ENCODE measurements at regions not wholly inside any gene's neighbourhood (a gene's known extent, or its start where the extent isn't known, plus 50 kb on each side); places are given as distances from the start of the nearest gene placed in this dataset.

DNA sequence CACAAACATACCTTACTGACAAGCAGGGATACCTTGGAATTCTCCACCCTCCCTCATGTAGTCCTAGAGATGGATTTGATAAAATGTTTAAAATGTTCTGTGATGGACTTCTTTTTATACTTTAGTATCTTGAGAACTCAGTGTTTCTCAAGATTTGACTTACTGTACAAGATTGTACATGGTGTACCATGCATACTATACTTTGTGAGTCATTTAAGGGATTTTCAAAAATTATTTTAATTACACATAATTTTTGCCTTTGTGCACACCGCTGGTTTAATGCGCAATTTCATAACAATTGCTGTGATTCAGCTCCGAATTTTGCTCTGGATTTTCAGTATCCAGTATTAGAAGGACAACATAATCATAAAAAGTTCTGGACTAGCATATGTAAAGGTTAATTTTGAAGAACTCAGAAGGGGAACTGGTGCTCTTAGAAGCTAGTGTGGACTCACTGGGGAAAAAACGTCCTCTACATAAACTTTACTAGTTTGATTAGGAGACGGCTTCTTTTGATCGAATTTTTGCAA is 78.6 kb upstream of the ACSL3 start:
- no peak for DNase-seq
- ChIA-PET POLR2A (no interaction called here), CTCF (interaction anchor here (0.7 kb wide), 1 partner anchor 92 kb away, joined by 3 read pairs; no protein-coding TSS in a partner anchor)
- intact Hi-C loops (cut with micrococcal nuclease) = no loop called here
- Mint-ChIP-seq H3K4me1 (ENCODE audit: low read depth) (no peaks in the 10 kb centered on the region), H3K27ac (no peak overlapping the region), H3K27me3 (peaks cover 4% of the 10 kb centered on the region), H3K4me3 (no peak overlapping the region), H3K36me3 (no peaks in the 10 kb centered on the region), H3K9me3 (no peaks in the 10 kb centered on the region)

DNA sequence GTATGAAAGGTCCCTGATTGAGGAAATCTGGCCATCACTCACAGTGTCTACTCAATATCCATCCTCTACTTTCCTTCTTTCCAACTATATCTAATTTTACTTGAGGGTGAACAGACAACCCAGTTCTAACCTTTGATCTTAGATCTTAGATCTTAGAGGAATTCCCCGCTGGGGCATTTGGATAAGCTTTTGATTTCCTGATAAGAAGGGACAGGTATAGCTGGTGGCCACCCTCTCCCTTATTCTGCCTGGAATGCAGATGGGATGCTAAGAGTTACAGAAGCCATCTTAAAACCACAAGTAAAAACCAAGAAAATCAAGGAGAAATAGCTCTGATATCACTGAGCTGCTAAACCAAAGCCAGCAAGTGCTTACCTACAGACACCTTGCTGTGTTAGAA is 77.2 kb upstream of the ACSL3 start:
- Mint-ChIP-seq H3K27me3 (peaks cover 4% of the 10 kb centered on the region), H3K4me3 (no peak overlapping the region), H3K9me3 (no peaks in the 10 kb centered on the region), H3K36me3 (no peaks in the 10 kb centered on the region), H3K27ac (no peak overlapping the region), H3K4me1 (ENCODE audit: low read depth) (no peaks in the 10 kb centered on the region)
- intact Hi-C loops (cut with micrococcal nuclease) = no loop called here
- ChIA-PET CTCF (no interaction called here), POLR2A (no interaction called here)
- no peak for DNase-seq

DNA sequence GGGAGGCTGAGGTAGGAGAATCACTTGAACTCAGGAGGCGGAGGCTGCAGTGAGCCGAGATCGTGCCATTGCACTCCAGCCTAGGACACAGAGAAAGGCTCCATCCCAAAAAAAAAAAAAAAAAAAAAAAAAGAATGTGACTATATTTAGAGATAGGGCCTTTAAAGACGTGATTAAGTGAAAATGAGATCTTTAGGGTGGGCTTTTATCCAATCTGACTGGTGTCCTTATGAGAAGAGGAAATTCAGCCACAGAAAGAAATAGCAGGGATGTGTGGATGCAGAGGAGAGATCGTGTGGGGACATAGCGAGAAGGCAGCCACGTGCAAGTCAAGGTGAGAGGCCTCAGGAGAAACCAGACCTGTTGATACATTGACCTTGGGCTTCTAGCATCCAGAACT is 69.9 kb upstream of the ACSL3 start:
- intact Hi-C loops (cut with micrococcal nuclease) = loop anchor here (10.0 kb wide), 1 partner anchor 1234 kb away; no protein-coding TSS in a partner anchor
- CTCF ChIA-PET = no interaction called here
- no peaks in the 10 kb centered on the region for H3K27me3 Mint-ChIP-seq
- no peak overlapping the region for H3K27ac Mint-ChIP-seq
- POLR2A ChIA-PET = interaction anchor here (0.6 kb wide), 1 partner anchor 61 kb away, joined by 4 read pairs; no protein-coding TSS in a partner anchor
- DNase-seq = no peak
- H3K9me3 Mint-ChIP-seq = no peaks in the 10 kb centered on the region
- no peak overlapping the region for H3K4me3 Mint-ChIP-seq
- H3K36me3 Mint-ChIP-seq = no peaks in the 10 kb centered on the region
- H3K4me1 Mint-ChIP-seq (ENCODE audit: low read depth) = peaks cover 12% of the 10 kb centered on the region

DNA sequence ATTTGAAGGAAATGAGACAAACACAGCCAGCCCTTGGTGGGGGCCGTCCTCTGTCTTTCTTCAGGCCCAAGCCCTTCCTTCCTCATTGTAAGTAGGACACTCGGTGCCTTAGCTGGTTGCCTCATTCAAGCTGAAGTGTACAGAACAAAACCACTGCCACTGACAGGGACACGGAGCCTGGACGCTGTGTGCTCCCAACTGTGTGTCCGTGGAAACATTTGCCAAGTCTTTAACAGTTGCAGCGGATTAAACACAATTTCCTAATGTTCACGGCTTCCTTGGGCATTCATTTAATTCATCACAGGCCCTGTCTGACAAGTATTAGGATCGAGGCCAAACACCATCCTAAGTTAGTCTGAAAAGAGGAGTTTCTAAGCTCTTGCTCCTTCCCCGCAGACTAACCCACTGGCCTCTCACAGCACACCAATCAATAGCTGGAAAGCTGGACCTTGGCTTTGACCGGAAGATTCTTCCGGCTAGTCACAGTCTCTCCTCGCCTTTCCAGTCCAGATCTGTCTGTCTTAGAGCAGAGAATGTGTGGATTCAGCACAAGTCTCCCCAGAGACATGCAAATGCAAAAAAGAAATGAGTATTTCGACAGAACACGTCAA is 68.7 kb upstream of the ACSL3 start:
- intact Hi-C loops (cut with micrococcal nuclease) = loop anchor here (10.0 kb wide), 1 partner anchor 1233 kb away; no protein-coding TSS in a partner anchor
- Mint-ChIP-seq H3K4me1 (ENCODE audit: low read depth) (peaks cover 12% of the 10 kb centered on the region), H3K9me3 (no peaks in the 10 kb centered on the region), H3K4me3 (no peak overlapping the region), H3K27me3 (no peaks in the 10 kb centered on the region), H3K27ac (no peak overlapping the region), H3K36me3 (no peaks in the 10 kb centered on the region)
- DNase-seq = no peak
- POLR2A ChIA-PET = no interaction called here
- CTCF ChIA-PET = no interaction called here

DNA sequence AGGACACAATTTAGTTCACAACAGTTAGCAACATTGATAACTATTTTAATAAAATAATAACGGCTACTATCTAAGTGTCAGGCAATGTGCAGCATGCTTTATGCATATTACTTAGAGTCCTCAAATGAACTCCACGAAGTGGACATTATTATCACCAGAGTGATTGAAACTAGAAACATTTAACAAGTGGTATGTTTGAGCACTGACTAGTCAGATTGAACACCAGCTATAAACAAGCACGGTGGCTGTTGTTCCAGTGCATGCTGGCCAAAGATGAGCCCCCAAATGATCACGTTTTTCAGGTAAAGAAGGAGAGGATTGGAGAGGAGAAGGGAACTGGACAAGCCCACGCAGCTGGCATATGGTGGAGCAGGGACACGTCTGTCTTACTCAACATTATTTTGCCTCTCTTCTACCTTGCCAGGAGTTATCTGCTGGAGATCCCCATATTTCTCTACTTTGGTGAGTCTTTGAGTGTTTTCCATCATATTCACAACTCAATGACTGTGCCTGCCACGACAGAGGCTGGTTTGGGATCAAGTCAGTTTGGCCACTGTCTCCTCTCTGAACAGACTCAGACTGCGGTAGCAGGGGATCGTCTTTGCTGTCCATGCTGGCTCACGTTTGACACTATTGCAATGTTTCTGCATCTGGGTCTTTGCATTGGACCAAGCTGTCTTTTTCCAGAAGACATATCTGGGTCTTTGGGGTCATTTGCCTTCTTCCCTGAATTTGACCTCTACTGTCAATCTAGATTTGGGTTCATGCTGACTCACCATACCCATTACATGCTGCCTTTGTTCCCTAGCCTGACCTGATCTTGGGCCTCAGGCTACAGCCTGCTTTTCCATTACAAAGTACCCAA is 66.0 kb upstream of the ACSL3 start:
- peaks cover 3% of the 10 kb centered on the region for H3K4me1 Mint-ChIP-seq (ENCODE audit: low read depth)
- POLR2A ChIA-PET = no interaction called here
- DNase-seq = no peak
- intact Hi-C loops (cut with micrococcal nuclease) = loop anchor here (10.0 kb wide), 1 partner anchor 1230 kb away; no protein-coding TSS in a partner anchor
- no peak overlapping the region for H3K27ac Mint-ChIP-seq
- H3K36me3 Mint-ChIP-seq = no peaks in the 10 kb centered on the region
- H3K4me3 Mint-ChIP-seq = no peak overlapping the region
- CTCF ChIA-PET = no interaction called here
- peaks cover 3% of the 10 kb centered on the region for H3K27me3 Mint-ChIP-seq
- H3K9me3 Mint-ChIP-seq = no peaks in the 10 kb centered on the region

DNA sequence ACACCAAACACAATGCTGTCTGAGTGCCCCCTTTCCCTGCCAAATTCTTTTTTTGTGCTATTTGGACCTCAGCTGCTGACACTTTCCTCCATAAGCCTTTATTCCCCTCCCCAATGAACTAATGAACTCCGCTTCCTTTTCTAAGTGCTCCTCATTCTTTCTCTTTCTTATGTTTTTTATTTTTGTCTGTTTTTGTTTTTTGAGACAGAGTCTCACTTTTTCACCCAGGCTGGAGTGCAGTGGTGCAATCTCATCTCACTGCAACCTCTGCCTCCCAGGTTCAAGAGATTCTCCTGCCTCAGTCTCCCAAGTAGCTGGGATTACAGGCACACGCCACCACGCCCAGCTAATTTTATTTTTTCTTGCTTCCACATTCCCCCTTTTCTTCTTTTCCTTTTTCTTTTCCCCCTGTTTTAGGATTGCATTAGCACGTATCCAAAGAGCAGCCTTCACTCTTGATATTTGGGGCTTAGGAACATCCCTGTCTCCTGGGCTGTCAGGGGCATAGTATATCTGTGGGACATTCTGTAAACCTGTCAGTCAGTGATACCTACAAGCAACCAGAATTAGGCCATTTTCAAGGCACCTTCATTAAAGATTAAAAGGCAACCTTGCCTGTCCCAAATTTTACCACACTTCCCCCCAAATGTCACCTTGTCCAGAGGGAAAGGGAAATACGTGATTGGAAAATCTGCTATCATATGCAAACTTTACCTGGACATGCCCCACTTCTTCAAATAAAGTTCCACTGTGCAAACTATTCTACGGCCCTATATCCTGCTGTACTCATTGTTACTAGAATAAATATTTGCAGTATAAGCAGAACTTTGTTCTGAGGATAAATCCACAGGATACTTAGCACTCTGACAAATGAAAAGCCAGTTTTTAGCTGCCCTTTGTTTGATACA is 65.1 kb upstream of the ACSL3 start:
- ChIA-PET POLR2A (no interaction called here), CTCF (interaction anchor here (1.8 kb wide), 1 partner anchor 66 kb away, joined by 5 read pairs; no protein-coding TSS in a partner anchor)
- H3K27ac Mint-ChIP-seq = no peak overlapping the region
- no peaks in the 10 kb centered on the region for H3K9me3 Mint-ChIP-seq
- H3K4me1 Mint-ChIP-seq (ENCODE audit: low read depth) = peaks cover 2% of the 10 kb centered on the region
- no peaks in the 10 kb centered on the region for H3K36me3 Mint-ChIP-seq
- no peak for DNase-seq
- H3K4me3 Mint-ChIP-seq = no peak overlapping the region
- H3K27me3 Mint-ChIP-seq = peaks cover 4% of the 10 kb centered on the region
- intact Hi-C loops (cut with micrococcal nuclease) = loop anchor here (10.0 kb wide), 1 partner anchor 1229 kb away; no protein-coding TSS in a partner anchor

DNA sequence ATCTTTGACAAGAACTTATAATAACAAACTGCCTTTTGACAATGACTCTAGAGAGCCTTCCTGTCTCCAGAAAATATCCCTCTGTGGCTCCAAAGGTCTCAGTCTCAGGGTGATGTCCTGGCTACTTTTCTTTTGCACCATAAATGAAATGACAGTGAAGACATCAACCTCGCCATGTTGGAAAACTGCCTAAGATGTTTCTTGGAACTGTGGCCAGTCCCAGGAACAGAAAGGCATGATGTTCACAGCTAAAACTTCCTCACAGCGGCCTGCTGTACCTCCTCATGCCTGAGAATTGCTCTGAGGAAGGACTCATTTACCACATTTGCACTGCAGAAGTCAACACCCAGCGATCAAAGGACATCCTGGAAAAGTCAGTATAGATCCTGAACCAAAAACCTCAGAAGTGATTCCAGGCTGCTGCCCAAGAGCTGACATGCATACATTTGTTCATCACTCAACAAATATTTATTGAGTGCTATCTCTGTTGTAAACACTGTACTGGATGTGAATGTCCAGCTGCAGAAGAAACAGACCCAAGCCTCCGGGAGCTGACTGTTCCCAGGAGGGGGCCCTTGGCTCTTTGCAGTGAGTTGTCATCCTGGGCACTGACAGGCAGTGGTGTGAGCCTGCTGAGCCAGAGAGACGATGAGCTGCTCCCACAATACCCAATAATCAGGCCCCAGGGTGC is 64.3 kb upstream of the ACSL3 start:
- H3K27me3 Mint-ChIP-seq = peaks cover 4% of the 10 kb centered on the region
- ChIA-PET CTCF (interaction anchor here (0.9 to 1.8 kb wide), 4 partner anchors 65 to 109 kb away, joined by 3 to 5 read pairs (median 3); no protein-coding TSS in a partner anchor), POLR2A (interaction anchor here (0.7 kb wide), 1 partner anchor 18 kb away, joined by 3 read pairs; no protein-coding TSS in a partner anchor)
- H3K27ac Mint-ChIP-seq = no peak overlapping the region
- peaks cover 2% of the 10 kb centered on the region for H3K4me1 Mint-ChIP-seq (ENCODE audit: low read depth)
- intact Hi-C loops (cut with micrococcal nuclease) = loop anchor here (1.0 to 10.0 kb wide), 2 partner anchors 107 to 1228 kb away; no protein-coding TSS in a partner anchor
- no peak for DNase-seq
- H3K4me3 Mint-ChIP-seq = no peak overlapping the region
- H3K36me3 Mint-ChIP-seq = no peaks in the 10 kb centered on the region
- H3K9me3 Mint-ChIP-seq = no peaks in the 10 kb centered on the region

DNA sequence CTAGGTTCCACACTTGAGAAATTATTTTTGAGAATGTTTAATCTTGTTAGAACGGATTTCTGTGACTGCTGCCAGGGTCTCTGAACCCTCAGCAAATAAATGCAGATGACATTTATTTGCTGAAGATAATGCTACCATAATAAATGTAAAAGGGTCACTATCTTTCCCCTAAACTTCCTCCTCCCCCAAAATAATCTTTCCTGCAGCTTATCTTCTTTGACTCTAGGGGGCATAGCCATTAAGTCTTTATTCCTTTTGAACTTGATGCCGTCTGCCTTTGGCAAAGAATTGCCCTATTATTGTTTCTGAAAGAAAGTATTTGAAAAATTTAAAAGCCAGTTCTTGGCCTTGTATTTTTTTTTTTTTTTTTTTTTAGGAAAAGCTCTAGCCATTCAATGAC is 63.6 kb upstream of the ACSL3 start:
- ChIA-PET CTCF (interaction anchor here (0.9 to 2.8 kb wide), 6 partner anchors 10 to 110 kb away, joined by 3 to 11 read pairs (median 4); no protein-coding TSS in a partner anchor), POLR2A (interaction anchor here (0.7 kb wide), 1 partner anchor 17 kb away, joined by 3 read pairs; no protein-coding TSS in a partner anchor)
- H3K27ac Mint-ChIP-seq = no peak overlapping the region
- intact Hi-C loops (cut with micrococcal nuclease) = loop anchor here (1.0 to 10.0 kb wide), 2 partner anchors 106 to 1228 kb away; no protein-coding TSS in a partner anchor
- H3K27me3 Mint-ChIP-seq = peaks cover 6% of the 10 kb centered on the region
- peaks cover 2% of the 10 kb centered on the region for H3K4me1 Mint-ChIP-seq (ENCODE audit: low read depth)
- no peak for DNase-seq
- H3K4me3 Mint-ChIP-seq = no peak overlapping the region
- H3K9me3 Mint-ChIP-seq = no peaks in the 10 kb centered on the region
- H3K36me3 Mint-ChIP-seq = no peaks in the 10 kb centered on the region

DNA sequence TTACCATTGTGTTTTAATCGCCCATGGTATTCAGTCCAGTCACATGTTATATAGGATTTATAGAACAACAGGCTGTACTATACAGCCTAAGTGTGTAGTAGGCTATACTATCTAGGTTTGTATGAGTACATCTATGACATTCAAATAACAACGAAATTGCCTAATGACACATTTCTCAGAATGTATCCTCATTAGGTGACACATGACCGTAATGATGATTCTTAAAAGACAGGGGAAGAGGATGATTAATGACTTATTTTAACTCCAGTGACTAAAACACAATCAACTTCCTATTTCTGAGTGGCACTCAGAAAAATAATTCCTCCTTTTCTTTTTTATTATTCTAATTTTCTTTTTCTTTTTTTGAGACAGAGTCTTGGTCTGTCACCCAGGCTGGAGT is 63.0 kb upstream of the ACSL3 start:
- Mint-ChIP-seq H3K27me3 (peaks cover 9% of the 10 kb centered on the region), H3K27ac (no peak overlapping the region)
- intact Hi-C loops (cut with micrococcal nuclease) = loop anchor here (1.0 to 10.0 kb wide), 3 partner anchors 15 to 1227 kb away; no protein-coding TSS in a partner anchor

DNA sequence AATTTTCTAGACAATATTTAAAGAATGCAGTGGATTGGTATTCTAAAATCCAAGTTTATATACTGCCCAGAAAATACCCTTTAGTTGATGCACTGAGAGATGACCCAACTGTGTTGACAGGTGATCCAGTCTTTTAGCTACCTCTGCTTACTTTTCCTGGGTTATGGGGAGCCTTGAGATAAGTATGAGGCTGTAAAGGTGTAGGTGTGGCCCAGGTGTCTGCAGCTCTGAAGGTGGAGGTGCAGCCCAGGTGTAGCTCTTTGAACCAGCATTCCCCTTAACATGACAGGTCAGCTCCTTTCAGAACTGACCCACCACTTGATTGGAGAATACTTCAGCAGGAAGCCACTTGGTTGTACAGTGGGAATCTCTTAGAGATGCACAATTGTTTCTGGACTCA is 62.3 kb upstream of the ACSL3 start:
- no peak for DNase-seq
- ChIA-PET POLR2A (interaction anchor here (1.5 kb wide), 1 partner anchor 14 kb away, joined by 4 read pairs; no protein-coding TSS in a partner anchor), CTCF (interaction anchor here (0.9 to 2.8 kb wide), 2 partner anchors 104 to 173 kb away, joined by 3 to 11 read pairs; no protein-coding TSS in a partner anchor)
- intact Hi-C loops (cut with micrococcal nuclease) = loop anchor here (1.0 to 10.0 kb wide), 2 partner anchors 15 to 1226 kb away; no protein-coding TSS in a partner anchor
- Mint-ChIP-seq H3K4me1 (ENCODE audit: low read depth) (peaks cover 2% of the 10 kb centered on the region), H3K27me3 (peaks cover 9% of the 10 kb centered on the region), H3K36me3 (no peaks in the 10 kb centered on the region), H3K9me3 (no peaks in the 10 kb centered on the region), H3K27ac (no peak overlapping the region), H3K4me3 (no peak overlapping the region)

More for the DNA sequence above, 63.0 kb upstream of the ACSL3 start:
- Mint-ChIP-seq H3K4me3 (no peak overlapping the region), H3K36me3 (no peaks in the 10 kb centered on the region), H3K9me3 (no peaks in the 10 kb centered on the region), H3K4me1 (ENCODE audit: low read depth) (peaks cover 2% of the 10 kb centered on the region)
- DNase-seq = no peak
- CTCF ChIA-PET = interaction anchor here (0.9 to 2.8 kb wide), 5 partner anchors 9 to 111 kb away, joined by 3 to 11 read pairs (median 4); no protein-coding TSS in a partner anchor
- POLR2A ChIA-PET = interaction anchor here (1.5 kb wide), 1 partner anchor 15 kb away, joined by 4 read pairs; no protein-coding TSS in a partner anchor
